AG09309 (cell line): ENCODE measurements at regions not wholly inside any gene's neighbourhood (a gene's known extent, or its start where the extent isn't known, plus 50 kb on each side); places are given as distances from the start of the nearest gene placed in this dataset.

ENCODE experiments used
- DNase-seq: peaks from one replicate; pipeline ENCODE4 v3.0.0-alpha.2; 2010; ENCODE audit warnings: low read depth
- H3K4me3 ChIP-seq: 2 replicates; pipeline ENCODE4 v1.5.1; 2011; ENCODE audit warnings: mild to moderate bottlenecking, low read depth, low read length, moderate library complexity; ENCODE audit not compliant: control insufficient read depth
- TF ChIP-seq, protein P1 (sequence below): IDR thresholded peaks from 2 replicates; pipeline ENCODE4 v1.5.1; 2011; ENCODE audit warnings: mild to moderate bottlenecking, low read depth, low read length, inconsistent platforms; ENCODE audit not compliant: insufficient read depth, control insufficient read depth; ENCODE audit errors: missing control alignments

GRCh38 chr2:121086450-121086849 lies 198.6 kb downstream of the TFCP2L1 start:
- no peak for DNase-seq
- TF ChIP-seq, protein P1, sequence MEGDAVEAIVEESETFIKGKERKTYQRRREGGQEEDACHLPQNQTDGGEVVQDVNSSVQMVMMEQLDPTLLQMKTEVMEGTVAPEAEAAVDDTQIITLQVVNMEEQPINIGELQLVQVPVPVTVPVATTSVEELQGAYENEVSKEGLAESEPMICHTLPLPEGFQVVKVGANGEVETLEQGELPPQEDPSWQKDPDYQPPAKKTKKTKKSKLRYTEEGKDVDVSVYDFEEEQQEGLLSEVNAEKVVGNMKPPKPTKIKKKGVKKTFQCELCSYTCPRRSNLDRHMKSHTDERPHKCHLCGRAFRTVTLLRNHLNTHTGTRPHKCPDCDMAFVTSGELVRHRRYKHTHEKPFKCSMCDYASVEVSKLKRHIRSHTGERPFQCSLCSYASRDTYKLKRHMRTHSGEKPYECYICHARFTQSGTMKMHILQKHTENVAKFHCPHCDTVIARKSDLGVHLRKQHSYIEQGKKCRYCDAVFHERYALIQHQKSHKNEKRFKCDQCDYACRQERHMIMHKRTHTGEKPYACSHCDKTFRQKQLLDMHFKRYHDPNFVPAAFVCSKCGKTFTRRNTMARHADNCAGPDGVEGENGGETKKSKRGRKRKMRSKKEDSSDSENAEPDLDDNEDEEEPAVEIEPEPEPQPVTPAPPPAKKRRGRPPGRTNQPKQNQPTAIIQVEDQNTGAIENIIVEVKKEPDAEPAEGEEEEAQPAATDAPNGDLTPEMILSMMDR = no peak
- no peak overlapping the region for H3K4me3 ChIP-seq

GRCh38 chr2:121087117-121087516 lies 197.9 kb downstream of the TFCP2L1 start:
- H3K4me3 ChIP-seq = no peak overlapping the region
- TF ChIP-seq, protein P1 = no peak
- DNase-seq = no peak

- no peak overlapping the region for H3K4me3 ChIP-seq
- DNase-seq = no peak
- TF ChIP-seq, protein P1 = no peak
Observed at GRCh38 chr2:121088251-121089165, 196.5 kb downstream of the TFCP2L1 start.

GRCh38 chr2:121089166-121089510 lies 195.9 kb downstream of the TFCP2L1 start:
- TF ChIP-seq, protein P1 = no peak
- H3K4me3 ChIP-seq = no peak overlapping the region
- DNase-seq = no peak

- TF ChIP-seq, protein P1 = no peak
- no peak for DNase-seq
- no peak overlapping the region for H3K4me3 ChIP-seq
Observed at GRCh38 chr2:121090088-121090715, 194.8 kb downstream of the TFCP2L1 start.

GRCh38 chr2:121092095-121092494 lies 192.9 kb downstream of the TFCP2L1 start:
- TF ChIP-seq, protein P1 = no peak
- H3K4me3 ChIP-seq = no peak overlapping the region
- DNase-seq = no peak

DNA sequence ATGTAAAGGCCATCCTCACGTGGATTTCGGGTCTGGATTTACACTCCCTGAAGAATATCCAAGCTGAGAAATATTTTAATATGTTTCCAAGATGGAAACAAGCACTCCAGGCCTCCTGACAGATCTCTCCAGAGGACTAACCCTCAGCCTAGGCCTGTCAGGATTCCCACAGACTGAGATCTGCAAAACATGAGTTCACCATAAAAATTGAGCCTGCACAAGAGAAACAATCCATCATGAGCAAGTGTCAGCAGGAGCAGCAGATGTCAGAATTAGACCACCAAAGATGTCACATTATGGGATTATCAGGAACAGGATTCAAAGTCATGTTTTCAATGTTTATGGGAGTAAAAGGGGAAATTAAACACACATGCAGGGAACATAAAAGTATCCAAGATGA lies 191.3 kb downstream of the TFCP2L1 start:
- no peak overlapping the region for H3K4me3 ChIP-seq
- TF ChIP-seq, protein P1 = no peak
- DNase-seq = no peak
